SK-N-SH (cell line): ENCODE measurements at regions not wholly inside any gene's neighbourhood (a gene's known extent, or its start where the extent isn't known, plus 50 kb on each side); places are given as distances from the start of the nearest gene placed in this dataset.

Source experiments
- CTCF ChIA-PET: fragments of 300-600, 350-600 bp; formaldehyde crosslinking; extraction: SDS; loops from one replicate; lab custom pipeline; 2021; lab: Yijun Ruan, JAX
- POLR2A ChIA-PET: fragments of 350-600 bp; sonication (Branson Sonifier 250); formaldehyde crosslinking; extraction: SDS; loops from one replicate; lab custom pipeline; 2020; ENCODE audit warnings: antibody characterized with exemption, inconsistent platforms; lab: Yijun Ruan, JAX
- DNase-seq: peaks from one replicate; pipeline ENCODE4 v3.0.0; 2012
- H2AFZ ChIP-seq: fragments of 200-600 bp; sonication (generic); 2 replicates; pipeline ENCODE4 v1.8.1; 2016; ENCODE audit warnings: antibody characterized with exemption, mild to moderate bottlenecking, low read depth
- H3F3A ChIP-seq: fragments of 200-600 bp; sonication (generic); replicated peaks from 2 replicates; pipeline ENCODE3; 2016; ENCODE audit warnings: antibody characterized with exemption, mild to moderate bottlenecking; ENCODE audit not compliant: insufficient read depth
- H3K27ac ChIP-seq, 2 experiments: fragments of 200-500 bp in 1 of 2; fragments of 200-600 bp in 1 of 2; sonication (Bioruptor generic) in 1 of 2; sonication (generic), shearing (Covaris generic) in 1 of 2; 2 replicates each; pipeline versions ENCODE4 v1.5.1 to v1.6.1; 2014 to 2016; ENCODE audit warnings: low read depth in 2 of 2, inconsistent platforms in 1 of 2, low read length in 1 of 2, mild to moderate bottlenecking in 1 of 2, mixed read lengths in 1 of 2
- H3K27me3 ChIP-seq: fragments of 200-600 bp; sonication (generic), shearing (Covaris generic); 2 replicates; pipeline ENCODE4 v1.6.1; 2016; ENCODE audit warnings: mixed run types; ENCODE audit not compliant: insufficient read depth
- H3K36me3 ChIP-seq, 2 experiments: fragments of 200-500 bp in 1 of 2; fragments of 200-600 bp in 1 of 2; sonication (Bioruptor generic) in 1 of 2; sonication (generic) in 1 of 2; replicated peaks in 1 of 2; 2 replicates each; pipeline versions ENCODE3 to v1.5.1; 2014 to 2016; ENCODE audit warnings: low read length in 1 of 2, mild to moderate bottlenecking in 1 of 2; ENCODE audit not compliant: insufficient read depth in 2 of 2, control insufficient read depth in 1 of 2
- H3K4me1 ChIP-seq, 2 experiments: fragments of 200-500 bp in 1 of 2; fragments of 200-600 bp in 1 of 2; sonication (Bioruptor generic) in 1 of 2; sonication (generic), shearing (Covaris generic) in 1 of 2; 2 replicates each; pipeline versions ENCODE4 v1.5.1 to v1.6.1; 2014 to 2016; ENCODE audit warnings: low read depth in 1 of 2, low read length in 1 of 2, mixed run types in 1 of 2; ENCODE audit not compliant: insufficient read depth in 2 of 2, control insufficient read depth in 1 of 2
- H3K4me2 ChIP-seq: fragments of 200-600 bp; sonication (generic), shearing (Covaris generic); 2 replicates; pipeline ENCODE4 v1.6.1; 2017; ENCODE audit warnings: mixed run types
- H3K4me3 ChIP-seq, 2 experiments: fragments of 200-500 bp in 1 of 2; fragments of 200-600 bp in 1 of 2; sonication (Bioruptor generic) in 1 of 2; sonication (generic), shearing (Covaris generic) in 1 of 2; 2 replicates each; pipeline versions ENCODE4 v1.5.1 to v1.8.1; 2014 to 2016; ENCODE audit warnings: low read depth in 2 of 2, inconsistent platforms in 1 of 2, low read length in 1 of 2, mild to moderate bottlenecking in 1 of 2, mixed read lengths in 1 of 2, moderate library complexity in 1 of 2
- H3K79me2 ChIP-seq: fragments of 200-600 bp; sonication (generic); 2 replicates; pipeline ENCODE4 v1.8.1; 2017; ENCODE audit warnings: mild to moderate bottlenecking; ENCODE audit not compliant: insufficient read depth
- H3K9ac ChIP-seq: fragments of 200-600 bp; sonication (generic); 2 replicates; pipeline ENCODE4 v1.6.1; 2017; ENCODE audit warnings: mixed run types
- H3K9me2 ChIP-seq: fragments of 200-600 bp; sonication (generic); 2 replicates; pipeline ENCODE4 v1.6.1; 2017; ENCODE audit warnings: mixed run types
- H3K9me3 ChIP-seq: fragments of 200-600 bp; sonication (generic); 2 replicates; pipeline ENCODE4 v1.6.1; 2017; ENCODE audit warnings: mixed run types, mild to moderate bottlenecking, moderate library complexity
- H4K20me1 ChIP-seq: fragments of 200-600 bp; sonication (generic); 2 replicates; pipeline ENCODE4 v1.6.1; 2017; ENCODE audit warnings: mild to moderate bottlenecking, mixed run types; ENCODE audit not compliant: insufficient read depth
- EP300 ChIP-seq, 2 experiments: IDR thresholded peaks; 2 replicates each; pipeline versions ENCODE4 v1.4.0 to v1.6.1; 2012; ENCODE audit warnings: borderline replicate concordance in 1 of 2, low read depth in 1 of 2, low read length in 1 of 2
- EZH2phosphoT487 ChIP-seq: fragments of 200-600 bp; sonication (generic); IDR thresholded peaks from 2 replicates; pipeline ENCODE4 v1.6.1; 2017; ENCODE audit warnings: low read depth, mixed run types, mild to moderate bottlenecking, antibody characterized with exemption, moderate library complexity, borderline replicate concordance
- GATA2 ChIP-seq: sonication (generic); formaldehyde crosslinking; IDR thresholded peaks from 2 replicates; pipeline ENCODE4 v1.5.0; 2020; ENCODE audit warnings: mild to moderate bottlenecking, missing genetic modification reagents
- IRF3 ChIP-seq: fragments of 150-350 bp; IDR thresholded peaks from 2 replicates; pipeline ENCODE4 v1.6.1; 2016; ENCODE audit warnings: mild to moderate bottlenecking, low read depth, low read length
- MAX ChIP-seq: IDR thresholded peaks from 2 replicates; pipeline ENCODE4 v1.4.0; 2012; ENCODE audit warnings: low read depth
- MEF2A ChIP-seq: IDR thresholded peaks from 2 replicates; pipeline ENCODE4 v1.4.0; 2012; ENCODE audit warnings: low read depth, borderline replicate concordance
- MXI1 ChIP-seq: IDR thresholded peaks from 2 replicates; pipeline ENCODE4 v1.6.1; 2012; ENCODE audit warnings: mild to moderate bottlenecking, low read depth, low read length, improper control_type of control experiment
- POLR2AphosphoS5 ChIP-seq: IDR thresholded peaks from 2 replicates; pipeline ENCODE4 v1.6.1; 2012; ENCODE audit warnings: low read depth, low read length
- RAD21 ChIP-seq: IDR thresholded peaks from 2 replicates; pipeline ENCODE4 v1.6.1; 2012; ENCODE audit warnings: mild to moderate bottlenecking, low read length
- RFX5 ChIP-seq: IDR thresholded peaks from 2 replicates; pipeline ENCODE4 v1.6.1; 2012; ENCODE audit warnings: mild to moderate bottlenecking, improper control_type of control experiment, low read length
- TAF1 ChIP-seq: IDR thresholded peaks from 2 replicates; pipeline ENCODE4 v1.6.1; 2012; ENCODE audit warnings: low read depth, mild to moderate bottlenecking, low read length, moderate library complexity, borderline replicate concordance
- TCF12 ChIP-seq: IDR thresholded peaks from 2 replicates; pipeline ENCODE4 v1.4.0; 2012
- TEAD4 ChIP-seq: IDR thresholded peaks from 2 replicates; pipeline ENCODE4 v1.4.0; 2012; ENCODE audit warnings: mild to moderate bottlenecking, borderline replicate concordance; ENCODE audit not compliant: insufficient read depth
- ZBTB33 ChIP-seq: IDR thresholded peaks from 2 replicates; pipeline ENCODE4 v1.4.0; 2012; ENCODE audit warnings: low read depth, borderline replicate concordance
- WGBS: methylation state at CpG from one replicate; pipeline ENCODE4 v1.1.6; 2017; ENCODE audit warnings: low lambda C conversion rate; 5-methylcytosine and 5-hydroxymethylcytosine counted together
- TF ChIP-seq, protein P1 (sequence below): IDR thresholded peaks from 2 replicates; pipeline ENCODE4; 2012

DNA sequence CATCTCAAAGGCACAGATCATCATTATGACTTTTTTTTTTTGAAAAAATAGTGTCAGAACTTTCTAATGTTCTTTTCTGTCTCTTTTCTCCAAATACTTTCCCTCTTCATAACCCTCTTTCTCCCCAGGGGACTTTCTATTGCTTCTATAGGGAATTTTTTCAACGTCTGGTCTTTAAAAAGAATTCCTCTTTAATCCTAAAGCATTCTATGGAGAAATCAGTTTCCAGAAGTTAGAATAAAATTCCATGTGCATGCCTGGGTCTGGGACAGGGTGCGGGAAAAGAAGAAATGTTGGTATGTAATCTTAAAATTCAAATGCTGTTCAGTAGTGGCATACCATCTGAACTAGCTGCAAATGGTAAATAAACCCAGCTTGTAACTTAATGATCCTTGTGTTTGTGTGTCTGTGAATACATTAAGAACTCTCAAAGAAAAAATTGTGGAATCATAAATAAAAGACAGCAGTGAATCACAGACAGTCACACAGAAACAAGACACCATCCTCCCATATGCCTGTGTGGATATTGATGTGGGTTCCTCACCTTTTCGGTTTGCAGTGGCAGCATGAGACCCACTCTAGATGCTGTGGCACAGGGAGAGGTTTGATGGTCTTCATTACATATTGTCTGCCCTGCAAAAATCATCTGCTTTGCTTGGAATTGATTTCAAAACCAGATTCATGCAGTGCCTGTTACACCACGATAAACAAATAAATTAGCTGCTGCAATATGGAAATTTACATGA lies 374.7 kb upstream of the NRP1 start:
- Histone ChIP-seq H3F3A (no peaks in the 10 kb centered on the region), H3K27ac (no peak overlapping the region), H3K4me2 (no peak overlapping the region), H3K36me3 (no peaks in the 10 kb centered on the region), H4K20me1 (no peaks in the 10 kb centered on the region), H3K9me2 (no peaks in the 10 kb centered on the region), H3K4me3 (no peak overlapping the region), H3K9me3 (no peaks in the 10 kb centered on the region), H3K9ac (no peak overlapping the region), H2AFZ (no peak overlapping the region), H3K4me1 (no peaks in the 10 kb centered on the region; a peak in 1 of 4 replicates), H3K79me2 (no peaks in the 10 kb centered on the region), H3K27me3 (no peaks in the 10 kb centered on the region)
- TF ChIP-seq EP300 (IDR thresholded peaks at IDR 0.05; ENCODE audit: borderline replicate concordance in 1 of 2, low read depth in 1 of 2, low read length in 1 of 2), result no peak
- TF ChIP-seq IRF3, result no peak
- TF ChIP-seq TAF1, result no peak
- TF ChIP-seq TCF12, result no peak
- no peak for TF ChIP-seq GATA2 (CRISPR knock-in tag)
- no peak for TF ChIP-seq EZH2phosphoT487
- no peak for TF ChIP-seq ZBTB33
- TF ChIP-seq MXI1, result no peak
- no peak for TF ChIP-seq TEAD4
- TF ChIP-seq, protein P1, sequence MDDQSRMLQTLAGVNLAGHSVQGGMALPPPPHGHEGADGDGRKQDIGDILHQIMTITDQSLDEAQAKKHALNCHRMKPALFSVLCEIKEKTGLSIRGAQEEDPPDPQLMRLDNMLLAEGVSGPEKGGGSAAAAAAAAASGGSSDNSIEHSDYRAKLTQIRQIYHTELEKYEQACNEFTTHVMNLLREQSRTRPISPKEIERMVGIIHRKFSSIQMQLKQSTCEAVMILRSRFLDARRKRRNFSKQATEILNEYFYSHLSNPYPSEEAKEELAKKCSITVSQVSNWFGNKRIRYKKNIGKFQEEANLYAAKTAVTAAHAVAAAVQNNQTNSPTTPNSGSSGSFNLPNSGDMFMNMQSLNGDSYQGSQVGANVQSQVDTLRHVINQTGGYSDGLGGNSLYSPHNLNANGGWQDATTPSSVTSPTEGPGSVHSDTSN, result no peak
- TF ChIP-seq POLR2AphosphoS5, result no peak
- TF ChIP-seq RAD21, result no peak
- 75% methylated on average over 4 of the region's 4 CpGs for WGBS
- POLR2A ChIA-PET, result no interaction called here
- CTCF ChIA-PET, result no interaction called here
- DNase-seq, result no peak

GRCh38 chr10:33708561-33708960 lies 374.1 kb upstream of the NRP1 start:
- Histone ChIP-seq H3K27ac (no peak overlapping the region), H4K20me1 (no peaks in the 10 kb centered on the region), H2AFZ (no peak overlapping the region), H3K9ac (no peak overlapping the region), H3K36me3 (no peaks in the 10 kb centered on the region), H3K9me2 (no peaks in the 10 kb centered on the region), H3F3A (no peaks in the 10 kb centered on the region), H3K9me3 (no peaks in the 10 kb centered on the region), H3K4me1 (no peaks in the 10 kb centered on the region; a peak in 2 of 4 replicates), H3K27me3 (no peaks in the 10 kb centered on the region), H3K4me2 (no peak overlapping the region), H3K79me2 (no peaks in the 10 kb centered on the region), H3K4me3 (no peak overlapping the region)
- ChIA-PET CTCF (interaction anchor here (0.8 kb wide), 1 partner anchor 9 kb away, joined by 4 read pairs; no protein-coding TSS in a partner anchor), POLR2A (no interaction called here)
- TF ChIP-seq, protein P1, result no peak
- no peak for TF ChIP-seq ZBTB33
- no peak for TF ChIP-seq MEF2A
- no peak for TF ChIP-seq RFX5
- TF ChIP-seq MAX, result no peak
- no peak for DNase-seq
- 94% methylated on average over 5 of the region's 5 CpGs for WGBS
